BE2C (cell line): ENCODE measurements at regions not wholly inside any gene's neighbourhood (a gene's known extent, or its start where the extent isn't known, plus 50 kb on each side); places are given as distances from the start of the nearest gene placed in this dataset.

Source experiments
- DNase-seq: peaks from one replicate; pipeline ENCODE4 v3.0.0-alpha.2; 2020
- H3K27me3 ChIP-seq: fragments of 250-450 bp; sonication (Bioruptor Pico); 2 replicates; pipeline ENCODE4 v1.5.1; 2020; ENCODE audit warnings: mild to moderate bottlenecking
- H3K36me3 ChIP-seq: fragments of 250-450 bp; sonication (Bioruptor Pico); 2 replicates; pipeline ENCODE4 v1.5.1; 2020; ENCODE audit warnings: mild to moderate bottlenecking
- H3K4me1 ChIP-seq: fragments of 250-450 bp; sonication (Bioruptor Pico); 2 replicates; pipeline ENCODE4 v1.5.1; 2020
- H3K4me3 ChIP-seq: 2 replicates; pipeline ENCODE4 v1.5.1; 2011; ENCODE audit warnings: low read depth, low read length
- H3K9me3 ChIP-seq: fragments of 250-450 bp; sonication (Bioruptor Pico); 2 replicates; pipeline ENCODE4 v1.5.1; 2020
- CTCF ChIP-seq: IDR thresholded peaks from 2 replicates; pipeline ENCODE4 v1.5.1; 2012; ENCODE audit warnings: mild to moderate bottlenecking, low read depth, low read length

- DNase-seq, result no peak
- TF ChIP-seq CTCF, result no peak
- no peaks in the 10 kb centered on the region for H3K9me3 ChIP-seq
- H3K4me3 ChIP-seq, result no peak overlapping the region
- H3K36me3 ChIP-seq, result no peaks in the 10 kb centered on the region
- H3K4me1 ChIP-seq, result no peaks in the 10 kb centered on the region
- no peaks in the 10 kb centered on the region for H3K27me3 ChIP-seq
Observed at GRCh38 chr18:38406607-38407006, 841.0 kb upstream of the CELF4 start.

- no peak for TF ChIP-seq CTCF
- Histone ChIP-seq H3K27me3 (no peaks in the 10 kb centered on the region), H3K4me3 (no peak overlapping the region), H3K9me3 (no peaks in the 10 kb centered on the region), H3K4me1 (no peaks in the 10 kb centered on the region), H3K36me3 (no peaks in the 10 kb centered on the region)
- no peak for DNase-seq
Observed at GRCh38 chr18:38402509-38402908, 836.9 kb upstream of the CELF4 start.

DNA sequence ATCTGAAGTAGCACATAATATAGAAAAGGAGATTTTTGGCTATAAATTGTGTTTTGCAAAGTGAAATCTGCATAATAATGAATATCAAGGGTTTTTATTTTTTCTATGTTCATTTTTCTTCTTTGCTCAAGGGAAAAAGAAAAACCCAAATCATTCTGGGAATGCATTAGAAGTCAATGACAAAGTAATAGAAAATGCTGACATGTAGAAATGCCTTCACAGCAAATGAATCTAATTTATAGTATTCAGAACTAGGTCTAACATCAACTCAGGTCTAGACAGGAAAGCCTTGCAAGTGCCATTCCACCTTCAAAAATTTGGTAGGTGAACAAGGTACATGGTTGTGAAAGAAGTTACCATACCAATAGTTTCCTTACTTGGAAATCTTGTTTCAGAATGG is 831.5 kb upstream of the CELF4 start:
- Histone ChIP-seq H3K4me1 (no peaks in the 10 kb centered on the region), H3K9me3 (no peaks in the 10 kb centered on the region), H3K27me3 (no peaks in the 10 kb centered on the region), H3K36me3 (no peaks in the 10 kb centered on the region), H3K4me3 (no peak overlapping the region)
- no peak for DNase-seq
- TF ChIP-seq CTCF, result no peak

- Histone ChIP-seq H3K4me3 (no peak overlapping the region), H3K27me3 (no peaks in the 10 kb centered on the region), H3K9me3 (no peaks in the 10 kb centered on the region), H3K36me3 (no peaks in the 10 kb centered on the region), H3K4me1 (no peaks in the 10 kb centered on the region)
- TF ChIP-seq CTCF, result no peak
- no peak for DNase-seq
Observed at GRCh38 chr18:38386146-38386545, 820.5 kb upstream of the CELF4 start.

- Histone ChIP-seq H3K9me3 (no peaks in the 10 kb centered on the region), H3K4me1 (no peaks in the 10 kb centered on the region), H3K36me3 (no peaks in the 10 kb centered on the region), H3K27me3 (no peaks in the 10 kb centered on the region), H3K4me3 (no peak overlapping the region)
- TF ChIP-seq CTCF, result no peak
- DNase-seq, result no peak
Observed at GRCh38 chr18:38369772-38370690, 804.4 kb upstream of the CELF4 start.

DNA sequence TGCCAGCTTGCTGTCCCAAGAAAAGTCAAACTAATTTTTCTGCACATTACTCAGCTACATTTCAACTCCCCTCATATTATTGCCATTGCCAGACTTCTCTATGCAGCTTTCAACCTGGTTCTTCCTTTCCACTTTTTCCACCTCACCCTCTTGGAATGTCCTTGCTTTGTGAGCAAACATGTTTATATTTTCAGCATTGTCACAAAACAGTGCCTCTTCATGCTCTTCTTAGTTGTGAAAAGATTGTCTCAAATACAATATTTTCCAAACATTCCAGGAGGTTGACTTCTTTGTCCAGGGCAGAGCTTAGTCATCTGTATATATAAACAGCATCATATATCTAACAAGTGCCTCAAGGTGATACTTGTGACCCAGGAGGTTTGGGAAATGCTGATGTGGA is 803.3 kb upstream of the CELF4 start:
- TF ChIP-seq CTCF, result no peak
- no peak overlapping the region for H3K4me3 ChIP-seq
- H3K36me3 ChIP-seq, result no peaks in the 10 kb centered on the region
- no peak for DNase-seq
- no peaks in the 10 kb centered on the region for H3K4me1 ChIP-seq
- H3K27me3 ChIP-seq, result no peaks in the 10 kb centered on the region
- no peaks in the 10 kb centered on the region for H3K9me3 ChIP-seq
